Liver (tissue), 3 donors: ENCODE measurements at regions not wholly inside any gene's neighbourhood (a gene's known extent, or its start where the extent isn't known, plus 50 kb on each side); places are given as distances from the start of the nearest gene placed in this dataset.
A peak's percentile ranks its signal among the peaks of the same experiment; 100 is the strongest.
"Not testable (repeated sequence)": the region's sequence is repeated elsewhere in the genome, so short reads cannot be mapped to it uniquely, and the experiment has no call there.

Experiments used
- EGR1 ChIP-seq, 2 donors: IDR thresholded peaks; 2 replicates each; pipeline ENCODE4 v1.6.1; 2016 to 2018; ENCODE audit warnings: antibody characterized with exemption in 2 of 2, low read depth in 2 of 2
- GABPA ChIP-seq, 2 donors: IDR thresholded peaks in 1 of 2; conservative IDR thresholded peaks in 1 of 2; 2 replicates each; pipeline ENCODE4 v1.6.1; 2016; ENCODE audit warnings: antibody characterized with exemption in 2 of 2, mild to moderate bottlenecking in 1 of 2, moderate library complexity in 1 of 2
- JUND ChIP-seq, 2 donors: IDR thresholded peaks; 2 replicates each; pipeline ENCODE4 v1.6.1; 2016; ENCODE audit warnings: antibody characterized with exemption in 2 of 2
- RAD21 ChIP-seq, 2 donors: IDR thresholded peaks; 2 replicates each; pipeline ENCODE4 v1.6.1; 2016; ENCODE audit warnings: antibody characterized with exemption in 2 of 2, mild to moderate bottlenecking in 2 of 2
- SP1 ChIP-seq: IDR thresholded peaks from 2 replicates; pipeline ENCODE4 v1.6.1; 2018; ENCODE audit warnings: antibody characterized with exemption, mild to moderate bottlenecking
- TAF1 ChIP-seq: conservative IDR thresholded peaks from 2 replicates; pipeline ENCODE4 v1.6.1; 2016; ENCODE audit warnings: antibody characterized with exemption, mild to moderate bottlenecking
- YY1 ChIP-seq: IDR thresholded peaks from 2 replicates; pipeline ENCODE4 v1.6.1; 2016; ENCODE audit warnings: antibody characterized with exemption, mild to moderate bottlenecking
- TF ChIP-seq, protein P1 (sequence below): fragments of 150-350 bp; IDR thresholded peaks from 2 replicates; pipeline ENCODE4 v1.5.1; 2017; ENCODE audit warnings: improper control_type of control experiment, low read depth, low read length; ENCODE audit not compliant: missing input control
- TF ChIP-seq, protein P2 (sequence below): IDR thresholded peaks from 2 replicates; pipeline ENCODE4 v1.6.1; 2016; ENCODE audit warnings: antibody characterized with exemption
- TF ChIP-seq, protein P3 (sequence below): IDR thresholded peaks from 2 replicates; pipeline ENCODE4 v1.6.1; 2016; ENCODE audit warnings: antibody characterized with exemption, mild to moderate bottlenecking
- TF ChIP-seq, protein P4 (sequence below): IDR thresholded peaks from 2 replicates; pipeline ENCODE4 v1.6.1; 2016; ENCODE audit warnings: antibody characterized with exemption
- donor health status: healthy.
- donor health status: healthy.

DNA sequence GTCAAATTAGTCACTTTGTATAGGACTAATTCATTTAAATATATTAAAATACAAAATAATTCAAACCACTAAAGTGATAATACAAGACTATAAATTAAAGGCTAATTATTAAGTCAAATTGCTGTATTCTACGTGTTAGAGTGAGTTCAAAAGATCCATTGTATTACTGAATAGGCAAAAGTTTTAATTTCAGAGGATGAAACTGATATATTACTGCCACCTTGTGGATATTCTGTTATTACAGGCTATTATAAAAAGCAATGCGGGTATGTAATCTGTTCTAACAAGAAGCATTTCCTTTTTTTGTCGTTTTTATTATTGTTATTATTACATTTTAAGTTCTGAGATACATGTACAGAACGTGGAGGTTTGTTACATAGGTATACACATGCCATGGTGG is 66.7 kb upstream of the XKR3 start:
- TF ChIP-seq, protein P1, sequence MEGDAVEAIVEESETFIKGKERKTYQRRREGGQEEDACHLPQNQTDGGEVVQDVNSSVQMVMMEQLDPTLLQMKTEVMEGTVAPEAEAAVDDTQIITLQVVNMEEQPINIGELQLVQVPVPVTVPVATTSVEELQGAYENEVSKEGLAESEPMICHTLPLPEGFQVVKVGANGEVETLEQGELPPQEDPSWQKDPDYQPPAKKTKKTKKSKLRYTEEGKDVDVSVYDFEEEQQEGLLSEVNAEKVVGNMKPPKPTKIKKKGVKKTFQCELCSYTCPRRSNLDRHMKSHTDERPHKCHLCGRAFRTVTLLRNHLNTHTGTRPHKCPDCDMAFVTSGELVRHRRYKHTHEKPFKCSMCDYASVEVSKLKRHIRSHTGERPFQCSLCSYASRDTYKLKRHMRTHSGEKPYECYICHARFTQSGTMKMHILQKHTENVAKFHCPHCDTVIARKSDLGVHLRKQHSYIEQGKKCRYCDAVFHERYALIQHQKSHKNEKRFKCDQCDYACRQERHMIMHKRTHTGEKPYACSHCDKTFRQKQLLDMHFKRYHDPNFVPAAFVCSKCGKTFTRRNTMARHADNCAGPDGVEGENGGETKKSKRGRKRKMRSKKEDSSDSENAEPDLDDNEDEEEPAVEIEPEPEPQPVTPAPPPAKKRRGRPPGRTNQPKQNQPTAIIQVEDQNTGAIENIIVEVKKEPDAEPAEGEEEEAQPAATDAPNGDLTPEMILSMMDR: not testable (repeated sequence)
- not testable (repeated sequence) for TF ChIP-seq SP1; EGR1 (IDR thresholded peaks at IDR 0.05; ENCODE audit: low read depth in 2 of 2); YY1; JUND (IDR thresholded peaks at IDR 0.05); TAF1; GABPA (IDR thresholded peaks at IDR 0.05 in 1 of 2, conservative IDR thresholded peaks at IDR 0.05 in 1 of 2)
- TF ChIP-seq, protein P2, sequence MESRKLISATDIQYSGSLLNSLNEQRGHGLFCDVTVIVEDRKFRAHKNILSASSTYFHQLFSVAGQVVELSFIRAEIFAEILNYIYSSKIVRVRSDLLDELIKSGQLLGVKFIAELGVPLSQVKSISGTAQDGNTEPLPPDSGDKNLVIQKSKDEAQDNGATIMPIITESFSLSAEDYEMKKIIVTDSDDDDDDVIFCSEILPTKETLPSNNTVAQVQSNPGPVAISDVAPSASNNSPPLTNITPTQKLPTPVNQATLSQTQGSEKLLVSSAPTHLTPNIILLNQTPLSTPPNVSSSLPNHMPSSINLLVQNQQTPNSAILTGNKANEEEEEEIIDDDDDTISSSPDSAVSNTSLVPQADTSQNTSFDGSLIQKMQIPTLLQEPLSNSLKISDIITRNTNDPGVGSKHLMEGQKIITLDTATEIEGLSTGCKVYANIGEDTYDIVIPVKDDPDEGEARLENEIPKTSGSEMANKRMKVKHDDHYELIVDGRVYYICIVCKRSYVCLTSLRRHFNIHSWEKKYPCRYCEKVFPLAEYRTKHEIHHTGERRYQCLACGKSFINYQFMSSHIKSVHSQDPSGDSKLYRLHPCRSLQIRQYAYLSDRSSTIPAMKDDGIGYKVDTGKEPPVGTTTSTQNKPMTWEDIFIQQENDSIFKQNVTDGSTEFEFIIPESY: not testable (repeated sequence)
- TF ChIP-seq RAD21 (IDR thresholded peaks at IDR 0.05): peak; percentile 35 to 46
- TF ChIP-seq, protein P3, sequence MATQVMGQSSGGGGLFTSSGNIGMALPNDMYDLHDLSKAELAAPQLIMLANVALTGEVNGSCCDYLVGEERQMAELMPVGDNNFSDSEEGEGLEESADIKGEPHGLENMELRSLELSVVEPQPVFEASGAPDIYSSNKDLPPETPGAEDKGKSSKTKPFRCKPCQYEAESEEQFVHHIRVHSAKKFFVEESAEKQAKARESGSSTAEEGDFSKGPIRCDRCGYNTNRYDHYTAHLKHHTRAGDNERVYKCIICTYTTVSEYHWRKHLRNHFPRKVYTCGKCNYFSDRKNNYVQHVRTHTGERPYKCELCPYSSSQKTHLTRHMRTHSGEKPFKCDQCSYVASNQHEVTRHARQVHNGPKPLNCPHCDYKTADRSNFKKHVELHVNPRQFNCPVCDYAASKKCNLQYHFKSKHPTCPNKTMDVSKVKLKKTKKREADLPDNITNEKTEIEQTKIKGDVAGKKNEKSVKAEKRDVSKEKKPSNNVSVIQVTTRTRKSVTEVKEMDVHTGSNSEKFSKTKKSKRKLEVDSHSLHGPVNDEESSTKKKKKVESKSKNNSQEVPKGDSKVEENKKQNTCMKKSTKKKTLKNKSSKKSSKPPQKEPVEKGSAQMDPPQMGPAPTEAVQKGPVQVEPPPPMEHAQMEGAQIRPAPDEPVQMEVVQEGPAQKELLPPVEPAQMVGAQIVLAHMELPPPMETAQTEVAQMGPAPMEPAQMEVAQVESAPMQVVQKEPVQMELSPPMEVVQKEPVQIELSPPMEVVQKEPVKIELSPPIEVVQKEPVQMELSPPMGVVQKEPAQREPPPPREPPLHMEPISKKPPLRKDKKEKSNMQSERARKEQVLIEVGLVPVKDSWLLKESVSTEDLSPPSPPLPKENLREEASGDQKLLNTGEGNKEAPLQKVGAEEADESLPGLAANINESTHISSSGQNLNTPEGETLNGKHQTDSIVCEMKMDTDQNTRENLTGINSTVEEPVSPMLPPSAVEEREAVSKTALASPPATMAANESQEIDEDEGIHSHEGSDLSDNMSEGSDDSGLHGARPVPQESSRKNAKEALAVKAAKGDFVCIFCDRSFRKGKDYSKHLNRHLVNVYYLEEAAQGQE: not testable (repeated sequence)
- TF ChIP-seq, protein P4, sequence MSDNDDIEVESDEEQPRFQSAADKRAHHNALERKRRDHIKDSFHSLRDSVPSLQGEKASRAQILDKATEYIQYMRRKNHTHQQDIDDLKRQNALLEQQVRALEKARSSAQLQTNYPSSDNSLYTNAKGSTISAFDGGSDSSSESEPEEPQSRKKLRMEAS: not testable (repeated sequence)
